ENCODE measurements at regions not wholly inside any gene's neighbourhood (a gene's known extent, or its start where the extent isn't known, plus 50 kb on each side); places are given as distances from the start of the nearest gene placed in this dataset.
"Not testable (repeated sequence)": the region's sequence is repeated elsewhere in the genome, so short reads cannot be mapped to it uniquely, and the experiment has no call there.

DNA sequence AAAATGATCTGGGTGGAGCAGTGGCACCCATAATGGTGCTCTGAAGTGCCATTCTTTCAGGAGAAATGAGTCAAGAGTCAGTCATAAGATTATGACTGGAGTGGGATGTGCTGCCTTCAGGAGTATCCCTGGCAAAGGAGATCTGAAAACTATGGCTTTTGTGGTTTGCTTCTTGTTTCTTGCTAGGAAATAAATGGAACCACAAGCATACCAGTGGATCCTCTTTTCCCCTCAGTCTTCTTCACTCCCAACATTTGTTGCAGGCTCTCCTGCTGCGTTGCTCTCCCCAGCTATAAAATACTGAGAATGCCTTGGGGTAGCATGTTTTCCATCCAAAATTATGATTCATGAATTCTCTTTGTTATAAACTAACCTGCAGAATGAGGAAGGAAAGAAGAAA lies 199.1 kb downstream of the NNT start:
- H3K4me2 ChIP-seq (ENCODE audit: low read length): no peak overlapping the region
- H3K9me2 ChIP-seq (ENCODE audit: insufficient read depth, low read length): no peaks in the 10 kb centered on the region
- H3F3A ChIP-seq (ENCODE audit: insufficient read depth, low read length, poor library complexity, severe bottlenecking): no peaks in the 10 kb centered on the region
- no peaks in the 10 kb centered on the region for H3K9me3 ChIP-seq (ENCODE audit: low read length)
- no peaks in the 10 kb centered on the region for H3K79me2 ChIP-seq (replicated peaks; ENCODE audit: insufficient read depth, low read length)
- H3K9ac ChIP-seq (ENCODE audit: low read length): no peak overlapping the region
- H3K36me3 ChIP-seq (ENCODE audit: insufficient read depth, low read length): no peaks in the 10 kb centered on the region
- H3K27me3 ChIP-seq (ENCODE audit: insufficient read depth, low read depth, low read length): no peaks in the 10 kb centered on the region
- no peak overlapping the region for H3K27ac ChIP-seq (ENCODE audit: low read length)
- no peak overlapping the region for H2AFZ ChIP-seq (ENCODE audit: low read depth, low read length)
- TF ChIP-seq SMC3 (conservative IDR thresholded peaks at IDR 0.05; ENCODE audit: poor library complexity): no peak
- TF ChIP-seq TAF1 (IDR thresholded peaks at IDR 0.05; ENCODE audit: low read depth): no peak
- TF ChIP-seq, protein P1, sequence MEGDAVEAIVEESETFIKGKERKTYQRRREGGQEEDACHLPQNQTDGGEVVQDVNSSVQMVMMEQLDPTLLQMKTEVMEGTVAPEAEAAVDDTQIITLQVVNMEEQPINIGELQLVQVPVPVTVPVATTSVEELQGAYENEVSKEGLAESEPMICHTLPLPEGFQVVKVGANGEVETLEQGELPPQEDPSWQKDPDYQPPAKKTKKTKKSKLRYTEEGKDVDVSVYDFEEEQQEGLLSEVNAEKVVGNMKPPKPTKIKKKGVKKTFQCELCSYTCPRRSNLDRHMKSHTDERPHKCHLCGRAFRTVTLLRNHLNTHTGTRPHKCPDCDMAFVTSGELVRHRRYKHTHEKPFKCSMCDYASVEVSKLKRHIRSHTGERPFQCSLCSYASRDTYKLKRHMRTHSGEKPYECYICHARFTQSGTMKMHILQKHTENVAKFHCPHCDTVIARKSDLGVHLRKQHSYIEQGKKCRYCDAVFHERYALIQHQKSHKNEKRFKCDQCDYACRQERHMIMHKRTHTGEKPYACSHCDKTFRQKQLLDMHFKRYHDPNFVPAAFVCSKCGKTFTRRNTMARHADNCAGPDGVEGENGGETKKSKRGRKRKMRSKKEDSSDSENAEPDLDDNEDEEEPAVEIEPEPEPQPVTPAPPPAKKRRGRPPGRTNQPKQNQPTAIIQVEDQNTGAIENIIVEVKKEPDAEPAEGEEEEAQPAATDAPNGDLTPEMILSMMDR (IDR thresholded peaks at IDR 0.05; ENCODE audit: poor library complexity, severe bottlenecking): no peak
- no peak for TF ChIP-seq RAD21 (conservative IDR thresholded peaks at IDR 0.05)
- TF ChIP-seq, protein P2, sequence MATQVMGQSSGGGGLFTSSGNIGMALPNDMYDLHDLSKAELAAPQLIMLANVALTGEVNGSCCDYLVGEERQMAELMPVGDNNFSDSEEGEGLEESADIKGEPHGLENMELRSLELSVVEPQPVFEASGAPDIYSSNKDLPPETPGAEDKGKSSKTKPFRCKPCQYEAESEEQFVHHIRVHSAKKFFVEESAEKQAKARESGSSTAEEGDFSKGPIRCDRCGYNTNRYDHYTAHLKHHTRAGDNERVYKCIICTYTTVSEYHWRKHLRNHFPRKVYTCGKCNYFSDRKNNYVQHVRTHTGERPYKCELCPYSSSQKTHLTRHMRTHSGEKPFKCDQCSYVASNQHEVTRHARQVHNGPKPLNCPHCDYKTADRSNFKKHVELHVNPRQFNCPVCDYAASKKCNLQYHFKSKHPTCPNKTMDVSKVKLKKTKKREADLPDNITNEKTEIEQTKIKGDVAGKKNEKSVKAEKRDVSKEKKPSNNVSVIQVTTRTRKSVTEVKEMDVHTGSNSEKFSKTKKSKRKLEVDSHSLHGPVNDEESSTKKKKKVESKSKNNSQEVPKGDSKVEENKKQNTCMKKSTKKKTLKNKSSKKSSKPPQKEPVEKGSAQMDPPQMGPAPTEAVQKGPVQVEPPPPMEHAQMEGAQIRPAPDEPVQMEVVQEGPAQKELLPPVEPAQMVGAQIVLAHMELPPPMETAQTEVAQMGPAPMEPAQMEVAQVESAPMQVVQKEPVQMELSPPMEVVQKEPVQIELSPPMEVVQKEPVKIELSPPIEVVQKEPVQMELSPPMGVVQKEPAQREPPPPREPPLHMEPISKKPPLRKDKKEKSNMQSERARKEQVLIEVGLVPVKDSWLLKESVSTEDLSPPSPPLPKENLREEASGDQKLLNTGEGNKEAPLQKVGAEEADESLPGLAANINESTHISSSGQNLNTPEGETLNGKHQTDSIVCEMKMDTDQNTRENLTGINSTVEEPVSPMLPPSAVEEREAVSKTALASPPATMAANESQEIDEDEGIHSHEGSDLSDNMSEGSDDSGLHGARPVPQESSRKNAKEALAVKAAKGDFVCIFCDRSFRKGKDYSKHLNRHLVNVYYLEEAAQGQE (IDR thresholded peaks at IDR 0.05; ENCODE audit: borderline replicate concordance): no peak
- TF ChIP-seq POLR2AphosphoS5 (IDR thresholded peaks at IDR 0.05): no peak
- no peak for TF ChIP-seq MXI1 (conservative IDR thresholded peaks at IDR 0.05; ENCODE audit: poor library complexity, severe bottlenecking)
- no peak for TF ChIP-seq EZH2 (IDR thresholded peaks at IDR 0.05; ENCODE audit: borderline replicate concordance, insufficient read depth, low read length, poor library complexity, severe bottlenecking)
- no peak overlapping the region for H3K4me3 ChIP-seq (ENCODE audit: low read length)
- H4K20me1 ChIP-seq (ENCODE audit: insufficient read depth): no peaks in the 10 kb centered on the region

GRCh38 chr5:43798740-43799139 lies 195.8 kb downstream of the NNT start:
- Histone ChIP-seq H3K27ac (ENCODE audit: low read length) (no peak overlapping the region), H3F3A (ENCODE audit: insufficient read depth, low read length, poor library complexity, severe bottlenecking) (no peaks in the 10 kb centered on the region), H3K9ac (ENCODE audit: low read length) (no peak overlapping the region), H3K4me2 (ENCODE audit: low read length) (no peak overlapping the region), H4K20me1 (ENCODE audit: insufficient read depth) (no peaks in the 10 kb centered on the region), H3K9me2 (ENCODE audit: insufficient read depth, low read length) (no peaks in the 10 kb centered on the region), H3K79me2 (replicated peaks; ENCODE audit: insufficient read depth, low read length) (no peaks in the 10 kb centered on the region), H3K27me3 (ENCODE audit: insufficient read depth, low read depth, low read length) (no peaks in the 10 kb centered on the region), H3K9me3 (ENCODE audit: low read length) (no peaks in the 10 kb centered on the region), H3K36me3 (ENCODE audit: insufficient read depth, low read length) (no peaks in the 10 kb centered on the region), H3K4me3 (ENCODE audit: low read length) (no peak overlapping the region), H2AFZ (ENCODE audit: low read depth, low read length) (no peak overlapping the region)
- TF ChIP-seq TAF1 (IDR thresholded peaks at IDR 0.05; ENCODE audit: low read depth): no peak
- TF ChIP-seq EZH2 (IDR thresholded peaks at IDR 0.05; ENCODE audit: borderline replicate concordance, insufficient read depth, low read length, poor library complexity, severe bottlenecking): no peak
- no peak for TF ChIP-seq SMC3 (conservative IDR thresholded peaks at IDR 0.05; ENCODE audit: poor library complexity)
- TF ChIP-seq POLR2AphosphoS5 (IDR thresholded peaks at IDR 0.05): no peak
- TF ChIP-seq MXI1 (conservative IDR thresholded peaks at IDR 0.05; ENCODE audit: poor library complexity, severe bottlenecking): no peak
- TF ChIP-seq, protein P2 (IDR thresholded peaks at IDR 0.05; ENCODE audit: borderline replicate concordance): no peak
- TF ChIP-seq RAD21 (conservative IDR thresholded peaks at IDR 0.05): no peak

DNA sequence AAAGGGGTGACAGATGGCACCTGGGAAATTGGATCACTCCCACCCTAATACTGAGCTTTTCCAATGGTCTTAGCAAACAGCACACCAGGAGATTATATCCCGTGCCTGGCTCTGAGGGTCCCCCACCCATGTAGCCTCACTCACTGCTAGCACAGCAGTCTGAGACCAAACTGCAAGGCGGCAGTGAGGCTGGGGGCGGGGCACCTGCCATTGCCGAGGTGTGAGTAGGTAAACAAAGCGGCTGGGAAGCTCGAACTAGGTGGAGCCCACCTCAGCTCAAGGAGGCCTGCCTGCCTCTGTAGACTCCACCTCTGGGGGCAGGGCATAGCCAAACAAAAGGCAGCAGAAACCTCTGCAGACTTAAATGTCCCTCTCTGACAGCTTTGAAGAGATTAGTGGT lies 188.9 kb downstream of the NNT start:
- H3F3A ChIP-seq (ENCODE audit: insufficient read depth, low read length, poor library complexity, severe bottlenecking); H3K4me3 ChIP-seq (ENCODE audit: low read length); H3K9ac ChIP-seq (ENCODE audit: low read length); H4K20me1 ChIP-seq (ENCODE audit: insufficient read depth); H2AFZ ChIP-seq (ENCODE audit: low read depth, low read length); H3K4me2 ChIP-seq (ENCODE audit: low read length); H3K79me2 ChIP-seq (replicated peaks; ENCODE audit: insufficient read depth, low read length); H3K27me3 ChIP-seq (ENCODE audit: insufficient read depth, low read depth, low read length); H3K36me3 ChIP-seq (ENCODE audit: insufficient read depth, low read length); H3K9me2 ChIP-seq (ENCODE audit: insufficient read depth, low read length); H3K27ac ChIP-seq (ENCODE audit: low read length); H3K9me3 ChIP-seq (ENCODE audit: low read length): not testable (repeated sequence)

All from neural cell (in vitro differentiated cells).